B cell (primary cell): ENCODE measurements at regions not wholly inside any gene's neighbourhood (a gene's known extent, or its start where the extent isn't known, plus 50 kb on each side); places are given as distances from the start of the nearest gene placed in this dataset.

Source experiments
- ATAC-seq: fragments of 200-7000 bp; cut with Tn5 transposase; one replicate; pipeline ENCODE4 v1.10.0; 2021; ENCODE audit warnings: low read depth, mild to moderate bottlenecking, moderate number of reproducible peaks, moderate library complexity
- CTCF ChIA-PET: fragments of 350-600 bp; sonication (Branson Sonifier 250); formaldehyde crosslinking; loops from one replicate; lab custom pipeline; 2021; ENCODE audit warnings: antibody characterized with exemption, inconsistent platforms; lab: Charles Lee
- POLR2A ChIA-PET: fragments of 350-600 bp; sonication (Branson Sonifier 250); formaldehyde crosslinking; loops from one replicate; lab custom pipeline; 2021; ENCODE audit warnings: antibody characterized with exemption; lab: Charles Lee
- DNase-seq: peaks from one replicate; pipeline ENCODE4 v3.0.0; 2013
- H2AFZ ChIP-seq: 2 replicates; pipeline ENCODE4 v1.6.1; 2012; ENCODE audit warnings: mild to moderate bottlenecking, low read depth, low read length; ENCODE audit not compliant: insufficient read depth, poor library complexity, severe bottlenecking
- H3K27ac ChIP-seq, 2 donors: 1 replicate in 1 of 2; 2 replicates in 1 of 2; pipeline ENCODE4 v1.5.1; 2012 to 2013; ENCODE audit warnings: low read length in 2 of 2, mild to moderate bottlenecking in 2 of 2, moderate library complexity in 1 of 2
- H3K27me3 ChIP-seq, 4 experiments: fragments of 200-600 bp in 1 of 4; sonication (generic) in 1 of 4; replicated peaks in 1 of 4; 1 replicate in 2 of 4; 2 replicates in 2 of 4; pipeline versions ENCODE4 v1.6.1 to v1.7.0; 2013 to 2016; ENCODE audit warnings: low read length in 3 of 4, mild to moderate bottlenecking in 2 of 4, mixed read lengths in 1 of 4, moderate library complexity in 1 of 4; ENCODE audit not compliant: insufficient read depth in 4 of 4, control insufficient read depth in 3 of 4; ENCODE audit errors: control extremely low read depth in 1 of 4
- H3K36me3 ChIP-seq, 2 experiments: replicated peaks in 1 of 2; 1 replicate in 1 of 2; 2 replicates in 1 of 2; pipeline versions ENCODE4 v1.6.1 to v1.7.1; 2013; ENCODE audit warnings: low read length in 1 of 2; ENCODE audit not compliant: insufficient read depth in 2 of 2, control insufficient read depth in 1 of 2; ENCODE audit errors: control extremely low read depth in 1 of 2, extremely low read depth in 1 of 2
- H3K4me1 ChIP-seq, 2 donors: fragments of 200-600 bp in 1 of 2; sonication (generic) in 1 of 2; 1 replicate in 1 of 2; 2 replicates in 1 of 2; pipeline versions ENCODE4 v1.5.1 to v1.6.1; 2013 to 2017; ENCODE audit warnings: low read length in 2 of 2; ENCODE audit not compliant: control insufficient read depth in 2 of 2, insufficient read depth in 2 of 2
- H3K4me2 ChIP-seq: replicated peaks from 2 replicates; pipeline ENCODE3; 2012; ENCODE audit warnings: mild to moderate bottlenecking, low read depth, low read length; ENCODE audit not compliant: poor library complexity, severe bottlenecking
- H3K4me3 ChIP-seq, 5 experiments: fragments of 200-600 bp in 1 of 5; sonication (generic) in 1 of 5; 1 replicate in 3 of 5; 2 replicates in 2 of 5; pipeline versions ENCODE4 v1.5.1 to v1.7.0; 2011 to 2016; ENCODE audit warnings: low read length in 4 of 5, mild to moderate bottlenecking in 4 of 5, low read depth in 2 of 5, control low read depth in 1 of 5, moderate library complexity in 1 of 5; ENCODE audit not compliant: insufficient read depth in 1 of 5; ENCODE audit errors: control extremely low read depth in 1 of 5, extremely low read depth in 1 of 5
- H3K79me2 ChIP-seq: fragments of 200-600 bp; sonication (generic); one replicate; pipeline ENCODE4 v1.6.0; 2016; ENCODE audit warnings: low read length; ENCODE audit not compliant: control insufficient read depth, insufficient read depth
- H3K9ac ChIP-seq: fragments of 200-600 bp; sonication (generic); 2 replicates; pipeline ENCODE4 v1.6.1; 2017; ENCODE audit warnings: mild to moderate bottlenecking, low read length, moderate library complexity
- H3K9me3 ChIP-seq, 3 donors: one replicate each; pipeline versions ENCODE4 v1.6.1 to v1.7.1; 2013; ENCODE audit warnings: low read length in 2 of 3; ENCODE audit not compliant: control insufficient read depth in 2 of 3, insufficient read depth in 1 of 3; ENCODE audit errors: control extremely low read depth in 1 of 3
- H4K20me1 ChIP-seq: 2 replicates; pipeline ENCODE4 v1.6.0; 2012; ENCODE audit warnings: mild to moderate bottlenecking, low read length; ENCODE audit not compliant: insufficient read depth, control insufficient read depth, poor library complexity, severe bottlenecking
- H3K27ac Mint-ChIP-seq: one replicate; pipeline ENCODE4 v1.8.0; 2021; ENCODE audit warnings: mixed read lengths
- H3K27me3 Mint-ChIP-seq: one replicate; pipeline ENCODE4 v1.8.0; 2021; ENCODE audit warnings: mixed read lengths
- H3K4me1 Mint-ChIP-seq: one replicate; pipeline ENCODE4 v1.8.0; 2021; ENCODE audit warnings: mixed read lengths
- H3K4me3 Mint-ChIP-seq: one replicate; pipeline ENCODE4 v1.8.0; 2021; ENCODE audit warnings: mixed read lengths
- H3K9me3 Mint-ChIP-seq: one replicate; pipeline ENCODE4 v1.8.0; 2022; ENCODE audit warnings: mixed read lengths; ENCODE audit not compliant: insufficient read depth
- CTCF ChIP-seq: fragments of 200-600 bp; IDR thresholded peaks from one replicate; pipeline ENCODE4 v1.8.0; 2022; ENCODE audit warnings: antibody characterized with exemption, mild to moderate bottlenecking
- EZH2 ChIP-seq: IDR thresholded peaks from 2 replicates; pipeline ENCODE4 v1.6.1; 2012; ENCODE audit warnings: borderline replicate concordance, low read depth, mild to moderate bottlenecking, moderate library complexity, low read length; ENCODE audit not compliant: insufficient read depth, poor library complexity, severe bottlenecking
- WGBS: methylation state at CpG from one replicate; pipeline ENCODE4 v1.1.5; 2013; ENCODE audit warnings: missing lambda C conversion rate; ENCODE audit not compliant: insufficient coverage; 5-methylcytosine and 5-hydroxymethylcytosine counted together
- intact Hi-C: fragments of 100-400 bp; cut with micrococcal nuclease; formaldehyde crosslinking; loops from one replicate; pipeline ENCODE4 v1.10.0; 2022

DNA sequence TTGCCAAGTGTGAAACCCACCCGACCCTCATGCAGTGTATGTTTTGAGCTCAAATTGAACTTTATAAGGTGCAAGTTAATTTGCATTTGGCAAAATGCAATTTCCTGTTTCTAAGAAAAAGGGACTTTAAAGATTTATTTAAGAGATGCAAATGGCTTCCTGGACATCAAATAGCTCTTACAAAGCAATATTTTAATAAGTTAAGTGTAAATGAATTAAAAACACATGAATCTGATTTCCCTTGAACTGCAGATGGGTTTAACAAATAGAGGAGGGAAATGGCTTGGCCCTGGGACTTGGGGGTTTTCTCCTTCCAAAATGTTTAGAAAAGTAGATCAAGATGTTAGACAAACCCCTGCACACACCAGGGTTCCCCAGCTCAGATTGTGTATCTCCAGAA, 116.0 kb downstream of the EN1 start:
- no peak overlapping the region for H3K4me3 ChIP-seq
- CTCF ChIA-PET, result no interaction called here
- TF ChIP-seq EZH2 (no peak), CTCF (no peak)
- H3K36me3 ChIP-seq, result no peaks in the 10 kb centered on the region
- Mint-ChIP-seq H3K27ac (no peak overlapping the region), H3K27me3 (peaks cover 18% of the 10 kb centered on the region), H3K9me3 (no peaks in the 10 kb centered on the region), H3K4me1 (no peaks in the 10 kb centered on the region), H3K4me3 (no peak overlapping the region)
- H3K4me1 ChIP-seq, result no peaks in the 10 kb centered on the region
- no peak for DNase-seq
- ATAC-seq, result no peak
- 86% methylated on average over 1 of the region's 1 CpG for WGBS
- no peak overlapping the region for H3K9ac ChIP-seq
- H3K27ac ChIP-seq, result no peak overlapping the region
- POLR2A ChIA-PET, result no interaction called here
- H3K9me3 ChIP-seq, result no peaks in the 10 kb centered on the region
- intact Hi-C loops, result no loop called here
- H3K27me3 ChIP-seq, result no peaks in the 10 kb centered on the region
- H3K4me2 ChIP-seq, result no peak overlapping the region
- no peak overlapping the region for H2AFZ ChIP-seq
- no peaks in the 10 kb centered on the region for H3K79me2 ChIP-seq
- H4K20me1 ChIP-seq, result no peaks in the 10 kb centered on the region

DNA sequence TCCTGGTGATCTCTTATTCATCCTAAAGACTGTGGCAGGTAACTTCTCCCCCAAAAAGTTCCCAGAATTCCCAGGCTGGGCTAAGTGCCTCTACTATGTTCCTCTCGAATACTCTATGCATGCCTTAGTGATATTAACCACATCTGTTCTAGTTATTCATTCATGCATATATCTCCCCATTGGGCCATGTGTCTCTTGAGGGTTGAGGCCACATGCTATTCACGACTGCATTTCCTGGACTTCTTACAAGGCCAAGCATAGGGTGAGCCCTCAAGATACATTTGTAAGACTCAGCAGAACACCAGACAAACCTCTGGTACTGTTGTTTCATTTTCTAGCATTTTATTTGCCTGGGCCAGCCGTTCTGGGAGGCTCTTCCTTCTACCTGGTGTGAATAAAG, 117.0 kb downstream of the EN1 start:
- no peaks in the 10 kb centered on the region for H3K9me3 Mint-ChIP-seq
- no peaks in the 10 kb centered on the region for H3K4me1 Mint-ChIP-seq
- peaks cover 14% of the 10 kb centered on the region for H3K27me3 Mint-ChIP-seq
- CTCF ChIA-PET, result no interaction called here
- no peak overlapping the region for H3K4me3 Mint-ChIP-seq
- Histone ChIP-seq H4K20me1 (no peaks in the 10 kb centered on the region), H3K27me3 (no peaks in the 10 kb centered on the region), H2AFZ (no peak overlapping the region), H3K9ac (no peak overlapping the region), H3K36me3 (no peaks in the 10 kb centered on the region), H3K79me2 (no peaks in the 10 kb centered on the region), H3K4me2 (no peak overlapping the region), H3K4me3 (no peak overlapping the region), H3K4me1 (no peaks in the 10 kb centered on the region), H3K9me3 (no peaks in the 10 kb centered on the region), H3K27ac (no peak overlapping the region)
- TF ChIP-seq EZH2 (no peak), CTCF (no peak)
- DNase-seq, result no peak
- POLR2A ChIA-PET, result no interaction called here
- no peak overlapping the region for H3K27ac Mint-ChIP-seq
- 13% methylated on average over 2 of the region's 3 CpGs for WGBS
- ATAC-seq, result no peak
- intact Hi-C loops, result no loop called here
